ENCODE measurements at regions not wholly inside any gene's neighbourhood (a gene's known extent, or its start where the extent isn't known, plus 50 kb on each side); places are given as distances from the start of the nearest gene placed in this dataset.
"Not testable (repeated sequence)": the region's sequence is repeated elsewhere in the genome, so short reads cannot be mapped to it uniquely, and the experiment has no call there.

DNA sequence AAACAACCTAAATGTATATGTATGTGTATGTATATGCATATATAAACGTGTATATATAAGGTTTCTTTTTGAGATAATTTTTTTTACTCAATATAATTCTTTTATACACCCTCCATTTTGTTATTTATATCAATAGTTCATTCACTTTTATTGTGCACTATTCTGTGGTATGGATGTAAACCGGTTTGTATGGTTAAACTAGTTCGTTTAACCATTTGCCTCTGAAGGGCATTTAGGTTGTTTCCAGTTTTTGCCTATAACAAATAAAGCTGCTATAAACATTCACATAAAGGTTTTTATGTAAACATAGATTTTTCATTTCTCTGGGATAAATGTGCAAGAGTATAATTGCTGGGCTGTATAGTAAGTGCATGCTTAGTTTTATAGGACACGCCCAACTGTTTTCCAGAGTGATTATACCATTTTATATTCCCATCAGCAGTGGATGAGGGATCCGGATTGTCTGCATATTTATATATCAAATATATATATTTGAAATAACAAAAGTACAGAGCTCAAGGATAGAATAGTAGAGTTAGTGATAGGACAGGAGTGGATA is 380.3 kb downstream of the TSHZ3 start:
- no peaks in the 10 kb centered on the region for H3K36me3 ChIP-seq (ENCODE audit: insufficient read depth, low read length)
- H3K9me3 ChIP-seq (ENCODE audit: control insufficient read depth, insufficient read depth, low read length) = no peaks in the 10 kb centered on the region
- no peak overlapping the region for H3K9ac ChIP-seq (ENCODE audit: low read depth, low read length)
- H3K4me1 ChIP-seq (ENCODE audit: insufficient read depth, low read length) = no peaks in the 10 kb centered on the region

DNA sequence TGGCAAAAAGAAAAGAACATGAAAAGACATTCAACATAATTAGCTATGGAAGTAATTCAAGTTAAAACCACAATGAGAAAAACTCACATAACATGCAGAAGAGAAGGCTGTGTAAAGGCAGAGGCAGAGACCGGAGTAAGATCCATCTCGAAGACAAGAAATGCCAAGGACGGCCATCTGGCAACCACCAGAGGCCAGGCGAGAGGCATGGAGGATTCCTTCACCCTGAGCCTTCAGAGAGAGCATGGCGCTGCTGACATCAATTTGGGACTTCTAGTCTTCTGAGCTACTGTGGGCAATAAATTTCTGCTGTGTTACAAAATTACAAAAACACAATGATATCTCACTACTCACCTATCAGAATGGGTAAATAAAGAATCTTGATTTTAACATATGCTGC is 381.0 kb downstream of the TSHZ3 start:
- H3K36me3 ChIP-seq (ENCODE audit: insufficient read depth, low read length) = no peaks in the 10 kb centered on the region

GRCh38 chr19:30966486-30966885 is 382.8 kb downstream of the TSHZ3 start:
- Histone ChIP-seq H3K9ac (ENCODE audit: low read depth, low read length) (no peak overlapping the region), H3K4me1 (ENCODE audit: insufficient read depth, low read length) (no peaks in the 10 kb centered on the region), H3K9me3 (ENCODE audit: control insufficient read depth, insufficient read depth, low read length) (no peaks in the 10 kb centered on the region), H3K36me3 (ENCODE audit: insufficient read depth, low read length) (no peaks in the 10 kb centered on the region)

More for the DNA sequence above, 381.0 kb downstream of the TSHZ3 start:
- H3K4me1 ChIP-seq (ENCODE audit: insufficient read depth, low read length) = no peaks in the 10 kb centered on the region
- no peak overlapping the region for H3K9ac ChIP-seq (ENCODE audit: low read depth, low read length)
- H3K9me3 ChIP-seq (ENCODE audit: control insufficient read depth, insufficient read depth, low read length) = no peaks in the 10 kb centered on the region

- H3K4me1 ChIP-seq (ENCODE audit: insufficient read depth, low read length) = no peaks in the 10 kb centered on the region
- no peak overlapping the region for H3K9ac ChIP-seq (ENCODE audit: low read depth, low read length)
- no peaks in the 10 kb centered on the region for H3K36me3 ChIP-seq (ENCODE audit: insufficient read depth, low read length)
- H3K9me3 ChIP-seq (ENCODE audit: control insufficient read depth, insufficient read depth, low read length) = no peaks in the 10 kb centered on the region
Observed at GRCh38 chr19:30959011-30959410, 390.2 kb downstream of the TSHZ3 start.

DNA sequence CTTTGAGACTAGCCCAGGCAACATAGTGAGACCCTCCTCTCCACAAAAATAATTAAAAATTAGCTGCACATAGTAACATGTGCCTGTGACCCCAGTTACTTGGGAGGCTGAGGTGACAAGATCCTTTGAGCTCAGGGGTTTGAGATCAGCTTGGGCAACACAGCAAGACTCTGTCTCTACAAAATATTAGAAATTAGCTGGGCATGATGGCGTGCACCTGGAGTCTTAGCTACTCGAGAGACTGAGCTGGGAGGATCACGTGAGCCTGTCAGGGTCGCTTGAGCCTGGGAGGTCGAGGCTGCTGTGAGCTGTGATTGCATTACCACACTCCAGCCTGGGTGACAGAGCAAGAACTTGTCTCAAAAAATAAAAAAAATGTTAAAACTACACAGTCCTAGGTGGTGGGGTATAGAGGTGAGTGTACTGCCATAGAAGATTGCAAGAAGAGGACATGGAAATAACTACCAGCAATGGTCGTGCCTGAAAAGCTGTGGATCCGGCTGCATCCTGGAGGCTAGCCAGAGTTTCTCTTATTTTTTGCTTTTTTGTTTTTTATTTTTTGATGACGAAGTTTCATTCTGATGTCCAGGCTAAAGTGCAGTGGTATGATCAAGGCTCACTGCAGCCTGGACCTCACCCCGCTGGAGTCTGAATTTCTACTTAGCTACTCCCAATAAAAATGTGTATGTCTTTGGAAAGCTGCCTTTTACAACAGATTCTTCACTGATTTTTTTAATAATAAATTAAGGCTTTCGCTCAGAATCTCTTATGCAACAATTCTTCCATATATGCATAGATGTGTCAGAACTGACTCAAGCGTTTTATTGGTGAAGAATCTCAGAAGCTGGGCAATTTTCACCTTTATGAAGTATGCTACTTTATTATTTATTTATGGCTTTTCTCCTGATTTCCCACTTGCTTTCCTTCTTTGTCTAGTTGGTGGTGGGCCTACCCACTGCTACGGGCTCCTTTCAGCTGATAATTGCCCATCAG is 393.8 kb downstream of the TSHZ3 start:
- Histone ChIP-seq H3K9me3 (ENCODE audit: control insufficient read depth, insufficient read depth, low read length) (no peaks in the 10 kb centered on the region), H3K9ac (ENCODE audit: low read depth, low read length) (no peak overlapping the region), H3K4me1 (ENCODE audit: insufficient read depth, low read length) (no peaks in the 10 kb centered on the region), H3K36me3 (ENCODE audit: insufficient read depth, low read length) (no peaks in the 10 kb centered on the region)

DNA sequence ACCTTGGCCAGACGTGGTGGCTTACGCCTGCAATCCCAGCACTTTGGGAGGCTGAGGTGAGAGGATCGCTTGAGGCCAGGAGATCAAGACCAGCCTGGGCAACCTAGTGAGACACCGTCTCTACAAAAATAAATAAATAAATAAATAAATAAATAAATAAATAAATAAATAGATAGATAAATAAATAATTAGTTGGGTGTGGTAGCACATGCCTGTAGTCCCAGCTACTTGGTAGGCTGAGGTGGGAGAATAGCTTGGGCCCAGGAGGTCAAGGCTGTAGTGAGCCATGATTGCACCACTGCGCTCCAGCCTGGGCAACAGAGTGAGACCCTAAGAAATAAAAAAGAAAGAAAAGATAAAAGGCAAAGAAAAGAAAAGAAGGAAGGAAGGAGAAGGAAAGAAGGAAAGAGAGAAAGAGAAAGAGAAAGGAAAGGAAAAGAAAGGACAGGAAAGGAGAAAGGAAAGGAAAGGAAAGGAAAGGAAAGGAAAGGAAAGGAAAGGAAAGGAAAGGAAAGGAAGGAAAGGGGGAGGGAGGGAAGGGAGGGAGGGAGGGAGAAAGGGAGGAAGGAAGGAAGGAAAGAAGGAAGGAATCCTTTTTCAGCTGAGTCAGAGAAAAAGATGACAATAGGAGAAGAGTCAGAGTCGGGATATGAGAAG is 404.8 kb downstream of the TSHZ3 start:
- not testable (repeated sequence) for H3K4me1 ChIP-seq (ENCODE audit: insufficient read depth, low read length); H3K36me3 ChIP-seq (ENCODE audit: insufficient read depth, low read length); H3K9me3 ChIP-seq (ENCODE audit: control insufficient read depth, insufficient read depth, low read length); H3K9ac ChIP-seq (ENCODE audit: low read depth, low read length)

DNA sequence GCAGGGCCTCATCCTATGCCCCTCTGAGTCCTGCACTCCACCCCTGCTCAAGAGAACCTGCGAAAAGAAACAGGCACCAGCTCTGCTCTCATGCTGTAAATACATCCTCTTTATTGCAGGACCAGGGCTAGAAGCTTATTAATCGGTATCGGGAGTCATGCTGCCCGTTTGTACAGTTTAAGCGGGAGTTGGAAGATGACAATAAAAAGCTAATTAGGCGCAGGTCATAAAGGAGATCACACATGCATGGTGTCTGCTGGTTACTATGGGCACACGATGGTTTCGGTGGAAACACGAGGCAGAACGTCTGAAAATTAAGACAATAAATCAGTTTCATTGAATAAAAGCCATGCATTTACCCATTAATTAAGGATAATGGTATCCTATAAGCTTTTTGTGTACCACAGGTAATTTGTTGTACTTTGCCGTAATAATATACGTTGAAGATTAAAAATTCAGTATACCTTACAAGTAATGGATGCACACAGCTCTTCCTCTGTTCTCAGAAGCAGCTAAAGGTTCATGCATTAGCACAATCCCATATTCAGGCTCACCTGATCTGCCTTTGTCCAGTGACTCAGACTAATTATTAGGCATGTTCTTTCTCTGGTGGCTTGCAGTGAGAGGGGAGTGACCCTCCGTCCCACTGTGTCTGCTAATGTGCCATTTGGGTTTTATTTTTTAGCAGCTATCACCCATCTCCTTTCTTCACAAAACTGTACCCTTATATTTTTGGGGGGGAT is 406.0 kb downstream of the TSHZ3 start:
- no peaks in the 10 kb centered on the region for H3K36me3 ChIP-seq (ENCODE audit: insufficient read depth, low read length)
- no peaks in the 10 kb centered on the region for H3K9me3 ChIP-seq (ENCODE audit: control insufficient read depth, insufficient read depth, low read length)
- H3K9ac ChIP-seq (ENCODE audit: low read depth, low read length) = no peak overlapping the region
- H3K4me1 ChIP-seq (ENCODE audit: insufficient read depth, low read length) = no peaks in the 10 kb centered on the region

DNA sequence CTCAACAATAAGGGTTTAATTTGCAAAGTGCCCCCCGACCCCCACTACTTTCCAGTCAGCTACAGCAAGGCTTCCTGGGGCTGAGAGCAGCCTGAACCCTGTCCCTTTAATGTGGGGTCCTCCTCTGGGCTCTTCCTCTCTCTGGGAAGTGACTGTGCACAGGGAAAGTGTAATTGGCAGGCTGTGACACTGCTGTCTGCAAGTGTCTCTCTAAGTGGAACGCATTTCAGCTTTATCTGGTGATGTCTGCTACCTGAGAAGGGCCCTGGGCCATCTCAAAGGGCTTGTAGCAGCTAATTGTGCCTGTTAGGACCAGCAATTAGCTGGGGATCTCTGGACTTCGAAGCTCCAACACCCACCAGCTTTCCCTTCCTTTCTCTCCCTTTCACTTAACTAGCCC is 406.6 kb downstream of the TSHZ3 start:
- no peaks in the 10 kb centered on the region for H3K36me3 ChIP-seq (ENCODE audit: insufficient read depth, low read length)
- H3K9me3 ChIP-seq (ENCODE audit: control insufficient read depth, insufficient read depth, low read length) = no peaks in the 10 kb centered on the region
- H3K9ac ChIP-seq (ENCODE audit: low read depth, low read length) = no peak overlapping the region
- no peaks in the 10 kb centered on the region for H3K4me1 ChIP-seq (ENCODE audit: insufficient read depth, low read length)

- Histone ChIP-seq H3K9me3 (ENCODE audit: control insufficient read depth, insufficient read depth, low read length) (no peaks in the 10 kb centered on the region), H3K4me1 (ENCODE audit: insufficient read depth, low read length) (no peaks in the 10 kb centered on the region), H3K36me3 (ENCODE audit: insufficient read depth, low read length) (no peaks in the 10 kb centered on the region), H3K9ac (ENCODE audit: low read depth, low read length) (no peak overlapping the region)
Observed at GRCh38 chr19:30941591-30941990, 407.6 kb downstream of the TSHZ3 start.

DNA sequence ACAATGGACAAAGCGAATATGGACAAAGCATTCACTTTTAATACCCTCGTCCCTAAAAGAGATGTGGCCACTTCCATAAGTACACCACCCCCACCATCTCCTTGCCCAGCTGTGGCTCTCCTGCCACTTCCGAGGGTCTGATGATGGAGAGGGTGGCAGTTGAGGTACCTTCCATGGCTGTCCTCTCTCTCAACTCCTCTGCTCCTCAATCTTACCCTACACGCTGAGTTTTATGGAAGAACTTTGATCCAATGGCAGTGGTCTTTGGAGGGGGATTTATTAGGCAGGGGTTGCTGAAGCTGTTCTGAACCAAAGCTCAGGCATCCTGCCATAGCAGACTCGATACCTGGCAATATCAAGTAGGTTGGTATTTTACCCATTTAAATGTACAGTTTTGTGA is 413.0 kb downstream of the TSHZ3 start:
- Histone ChIP-seq H3K9me3 (ENCODE audit: control insufficient read depth, insufficient read depth, low read length) (no peaks in the 10 kb centered on the region), H3K9ac (ENCODE audit: low read depth, low read length) (no peak overlapping the region), H3K36me3 (ENCODE audit: insufficient read depth, low read length) (no peaks in the 10 kb centered on the region), H3K4me1 (ENCODE audit: insufficient read depth, low read length) (no peaks in the 10 kb centered on the region)

DNA sequence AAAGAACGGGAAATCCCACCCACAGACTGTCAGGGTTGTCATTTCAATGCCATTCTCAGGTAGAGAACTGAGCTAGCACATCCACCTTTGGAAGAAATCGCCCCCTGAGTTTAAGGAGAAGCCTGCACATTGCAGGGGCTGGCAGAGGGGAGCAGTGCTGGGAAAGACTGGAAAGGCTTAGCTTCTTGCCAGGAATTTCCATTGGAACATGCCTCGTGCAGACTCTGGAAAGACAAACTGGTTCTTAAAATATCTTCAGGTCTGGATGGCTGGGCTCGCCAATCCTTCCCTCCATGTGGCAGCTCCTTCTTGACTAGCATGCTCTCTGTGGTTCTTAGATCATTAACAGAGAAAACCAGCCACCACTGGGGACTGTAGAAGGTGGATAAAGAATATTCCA is 414.1 kb downstream of the TSHZ3 start:
- Histone ChIP-seq H3K9me3 (ENCODE audit: control insufficient read depth, insufficient read depth, low read length) (no peaks in the 10 kb centered on the region; the same call in 1 of the 2 replicates), H3K36me3 (ENCODE audit: insufficient read depth, low read length) (no peaks in the 10 kb centered on the region), H3K4me1 (ENCODE audit: insufficient read depth, low read length) (no peaks in the 10 kb centered on the region)

DNA sequence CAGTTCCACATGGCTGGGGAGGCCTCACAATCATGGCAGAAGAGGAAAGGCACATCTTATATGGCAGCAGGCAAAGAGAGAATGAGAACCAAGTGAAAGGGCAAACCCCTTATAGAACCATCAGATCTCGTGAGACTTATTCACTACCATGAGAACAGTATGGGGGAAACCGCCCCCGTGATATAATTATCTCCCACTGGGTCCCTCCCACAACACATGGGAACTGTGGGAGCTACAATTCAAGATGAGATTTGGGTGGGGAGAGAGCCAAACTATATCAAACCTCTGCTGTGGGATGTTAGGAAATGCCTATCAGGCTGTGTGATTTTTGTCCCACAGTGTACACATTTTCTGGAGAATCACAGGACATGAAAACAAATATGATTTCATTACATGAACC is 415.8 kb downstream of the TSHZ3 start:
- not testable (repeated sequence) for H3K4me1 ChIP-seq (ENCODE audit: insufficient read depth, low read length); H3K36me3 ChIP-seq (ENCODE audit: insufficient read depth, low read length); H3K9me3 ChIP-seq (ENCODE audit: control insufficient read depth, insufficient read depth, low read length); H3K9ac ChIP-seq (ENCODE audit: low read depth, low read length)

More for the DNA sequence above, 414.1 kb downstream of the TSHZ3 start:
- H3K9ac ChIP-seq (ENCODE audit: low read depth, low read length) = no peak overlapping the region

GRCh38 chr19:30932854-30933253 is 416.4 kb downstream of the TSHZ3 start:
- Histone ChIP-seq H3K9me3 (ENCODE audit: control insufficient read depth, insufficient read depth, low read length) (no peaks in the 10 kb centered on the region; the same call in 1 of the 2 replicates), H3K9ac (ENCODE audit: low read depth, low read length) (no peak overlapping the region), H3K4me1 (ENCODE audit: insufficient read depth, low read length) (no peaks in the 10 kb centered on the region), H3K36me3 (ENCODE audit: insufficient read depth, low read length) (no peaks in the 10 kb centered on the region)

Measured in ES-I3 (cell line).